ENCODE measurements at regions not wholly inside any gene's neighbourhood (a gene's known extent, or its start where the extent isn't known, plus 50 kb on each side); places are given as distances from the start of the nearest gene placed in this dataset.

- H3K27ac ChIP-seq: no peak overlapping the region
- no peak for TF ChIP-seq ZFX (IDR thresholded peaks at IDR 0.05; ENCODE audit: borderline replicate concordance)
- TF ChIP-seq, protein P1, sequence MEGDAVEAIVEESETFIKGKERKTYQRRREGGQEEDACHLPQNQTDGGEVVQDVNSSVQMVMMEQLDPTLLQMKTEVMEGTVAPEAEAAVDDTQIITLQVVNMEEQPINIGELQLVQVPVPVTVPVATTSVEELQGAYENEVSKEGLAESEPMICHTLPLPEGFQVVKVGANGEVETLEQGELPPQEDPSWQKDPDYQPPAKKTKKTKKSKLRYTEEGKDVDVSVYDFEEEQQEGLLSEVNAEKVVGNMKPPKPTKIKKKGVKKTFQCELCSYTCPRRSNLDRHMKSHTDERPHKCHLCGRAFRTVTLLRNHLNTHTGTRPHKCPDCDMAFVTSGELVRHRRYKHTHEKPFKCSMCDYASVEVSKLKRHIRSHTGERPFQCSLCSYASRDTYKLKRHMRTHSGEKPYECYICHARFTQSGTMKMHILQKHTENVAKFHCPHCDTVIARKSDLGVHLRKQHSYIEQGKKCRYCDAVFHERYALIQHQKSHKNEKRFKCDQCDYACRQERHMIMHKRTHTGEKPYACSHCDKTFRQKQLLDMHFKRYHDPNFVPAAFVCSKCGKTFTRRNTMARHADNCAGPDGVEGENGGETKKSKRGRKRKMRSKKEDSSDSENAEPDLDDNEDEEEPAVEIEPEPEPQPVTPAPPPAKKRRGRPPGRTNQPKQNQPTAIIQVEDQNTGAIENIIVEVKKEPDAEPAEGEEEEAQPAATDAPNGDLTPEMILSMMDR (IDR thresholded peaks at IDR 0.05): no peak
These were observed 150.3 kb downstream of the CBLN4 start for GRCh38 chr20:55855052-55855451.

DNA sequence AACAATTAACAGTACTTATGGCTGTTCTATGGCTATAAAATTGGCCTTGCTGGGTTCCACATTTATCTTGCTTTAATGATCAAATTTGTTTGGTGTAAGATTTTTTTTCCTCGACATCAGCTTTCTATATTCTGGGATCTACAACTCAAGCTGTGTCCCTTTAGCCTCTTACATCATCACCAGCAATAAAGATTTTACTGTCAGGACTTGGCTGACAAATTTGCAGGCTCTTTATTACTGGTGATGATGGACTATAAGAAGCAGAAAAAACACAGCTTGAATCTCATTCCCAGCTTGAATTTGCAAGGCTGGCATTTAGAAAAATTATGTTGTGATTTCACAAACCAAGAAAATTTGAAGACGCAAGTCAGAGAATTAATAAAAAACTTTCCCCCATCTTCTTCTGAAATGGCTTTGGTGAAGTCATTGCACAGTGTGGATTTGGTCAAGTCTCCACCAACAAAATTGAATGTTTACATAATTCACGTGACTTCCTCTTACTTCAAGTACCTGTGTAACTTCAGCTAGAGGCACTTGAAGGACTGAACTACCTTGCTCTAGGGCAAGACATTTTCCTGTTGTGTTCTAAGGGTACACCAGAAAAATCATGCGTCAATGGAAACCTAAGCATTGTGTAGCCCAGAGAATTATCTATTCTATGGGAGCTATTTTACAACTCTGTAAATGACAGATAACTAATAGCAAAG is 175.0 kb downstream of the CBLN4 start:
- TF ChIP-seq ZFX (IDR thresholded peaks at IDR 0.05; ENCODE audit: borderline replicate concordance): no peak
- TF ChIP-seq, protein P1 (IDR thresholded peaks at IDR 0.05): no peak
- H3K27ac ChIP-seq: no peak overlapping the region

DNA sequence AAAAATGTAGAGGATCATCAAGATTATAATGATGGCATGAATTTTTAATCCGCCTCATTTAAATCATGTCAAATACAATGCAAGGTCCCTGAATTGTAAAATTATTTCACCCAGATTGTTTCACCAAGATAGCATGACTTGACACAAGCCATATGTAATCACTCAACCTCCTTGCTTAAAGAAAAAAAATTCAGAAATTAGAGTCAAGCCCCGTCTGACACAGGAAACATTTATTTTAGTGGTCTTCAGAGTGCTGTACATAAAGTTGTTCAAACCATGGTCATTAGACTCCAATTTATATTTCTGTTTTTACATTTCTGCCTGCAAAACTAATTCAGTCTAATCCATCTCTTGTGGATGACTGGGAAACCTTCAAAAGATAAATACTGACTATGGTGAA is 200.2 kb downstream of the CBLN4 start:
- TF ChIP-seq ZFX (IDR thresholded peaks at IDR 0.05; ENCODE audit: borderline replicate concordance): no peak
- TF ChIP-seq, protein P1 (IDR thresholded peaks at IDR 0.05): no peak
- H3K27ac ChIP-seq: no peak overlapping the region

DNA sequence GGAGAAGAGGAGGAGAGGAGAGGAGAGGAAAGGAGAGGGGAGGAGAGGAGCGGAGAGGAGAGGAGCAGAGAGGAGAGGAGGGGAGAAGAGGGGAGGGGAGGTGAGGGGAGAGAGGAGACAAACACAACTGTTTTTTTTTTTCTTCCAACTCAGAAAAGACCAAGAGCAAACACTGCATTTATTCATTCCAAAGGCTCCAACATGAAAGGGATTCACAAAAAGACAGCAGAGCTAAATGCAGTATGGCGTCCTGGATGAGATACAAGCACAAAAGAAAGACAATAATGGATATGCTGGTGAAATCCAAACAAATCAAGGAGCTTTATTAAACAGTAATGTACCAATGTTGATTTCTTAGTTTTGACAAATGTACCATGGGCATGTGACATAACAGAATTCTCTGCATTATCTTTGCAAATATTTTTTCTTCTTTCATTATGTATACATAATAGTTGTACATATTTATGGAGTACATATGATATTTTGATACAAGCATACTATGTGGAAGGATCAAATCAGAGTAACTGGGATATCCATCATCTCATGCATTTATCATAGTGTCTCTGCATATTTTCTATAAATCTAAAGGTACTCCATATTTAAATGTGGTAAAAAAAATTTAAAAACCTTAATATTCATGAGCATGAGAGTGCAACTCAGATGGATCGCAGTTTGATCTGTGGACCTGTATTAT is 204.6 kb downstream of the CBLN4 start:
- TF ChIP-seq, protein P1 (IDR thresholded peaks at IDR 0.05): no peak
- no peak for TF ChIP-seq ZFX (IDR thresholded peaks at IDR 0.05; ENCODE audit: borderline replicate concordance)
- H3K27ac ChIP-seq: no peak overlapping the region

GRCh38 chr20:55793986-55794385 is 211.3 kb downstream of the CBLN4 start:
- no peak overlapping the region for H3K27ac ChIP-seq
- TF ChIP-seq, protein P1 (IDR thresholded peaks at IDR 0.05): no peak
- TF ChIP-seq ZFX (IDR thresholded peaks at IDR 0.05; ENCODE audit: borderline replicate concordance): no peak

DNA sequence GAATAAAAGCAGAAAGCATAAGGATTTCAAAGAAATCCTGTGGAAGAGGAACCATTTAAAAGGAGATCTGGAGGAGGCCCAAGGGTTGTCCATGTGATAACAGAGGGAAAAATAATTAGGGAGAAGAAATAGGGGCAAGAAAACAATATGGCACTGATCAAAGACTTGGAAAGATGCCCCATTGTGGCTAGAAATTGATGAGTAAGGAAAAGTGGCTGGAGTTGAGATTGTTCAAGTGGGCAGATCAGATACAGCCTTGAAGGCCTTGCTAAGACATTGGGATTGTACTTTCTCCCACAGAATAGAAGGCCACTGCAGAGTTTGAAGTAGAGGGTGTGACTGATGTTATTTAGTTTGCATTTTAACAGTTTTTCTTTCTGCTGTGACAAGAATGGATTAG is 213.3 kb downstream of the CBLN4 start:
- TF ChIP-seq, protein P1 (IDR thresholded peaks at IDR 0.05): no peak
- no peak for TF ChIP-seq ZFX (IDR thresholded peaks at IDR 0.05; ENCODE audit: borderline replicate concordance)
- no peak overlapping the region for H3K27ac ChIP-seq

DNA sequence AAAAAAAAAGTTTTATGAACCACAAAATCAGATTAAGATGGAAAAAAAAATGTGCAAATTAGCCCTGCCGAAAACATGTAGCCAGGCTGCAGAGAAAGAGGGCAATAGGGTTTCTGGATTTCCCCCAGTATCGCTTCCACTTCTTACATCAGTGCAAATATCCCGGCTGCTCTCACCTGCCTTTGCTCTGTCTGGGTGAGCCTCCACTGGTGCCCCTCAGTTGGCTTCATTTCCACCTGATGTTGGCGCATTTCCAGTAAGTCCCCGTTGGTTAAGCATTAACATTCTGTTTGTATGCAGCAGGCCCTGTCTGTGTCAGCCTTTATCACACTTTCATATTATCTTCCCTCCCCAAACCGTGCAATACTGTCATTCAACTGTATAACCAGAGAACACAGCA is 215.1 kb downstream of the CBLN4 start:
- TF ChIP-seq ZFX (IDR thresholded peaks at IDR 0.05; ENCODE audit: borderline replicate concordance): no peak
- no peak overlapping the region for H3K27ac ChIP-seq
